GM20431 (cell line): ENCODE measurements at regions not wholly inside any gene's neighbourhood (a gene's known extent, or its start where the extent isn't known, plus 50 kb on each side); places are given as distances from the start of the nearest gene placed in this dataset.

ENCODE experiments used
- in situ Hi-C: fragments of 300-500 bp; cut with MseI, MboI; formaldehyde crosslinking; loops from one replicate; pipeline ENCODE4 v1.15.0; 2020; ENCODE audit warnings: low sequenced_read_pairs; ENCODE audit not compliant: unreplicated experiment

- in situ Hi-C loops = no loop called here
Observed at GRCh38 chr6:46072866-46073265, 56.9 kb upstream of the ENPP4 start.

GRCh38 chr6:46078294-46078693 is 51.5 kb upstream of the ENPP4 start:
- in situ Hi-C loops = loop anchor here (25.0 kb wide), 2 partner anchors 334 to 559 kb away; no protein-coding TSS in a partner anchor

GRCh38 chr6:46079061-46079460 is 50.7 kb upstream of the ENPP4 start:
- in situ Hi-C loops = loop anchor here (25.0 kb wide), 2 partner anchors 333 to 558 kb away; no protein-coding TSS in a partner anchor
